NCI-H345 treated with DMSO at 0.1 percent for 48 hours (cell line): ENCODE measurements at regions not wholly inside any gene's neighbourhood (a gene's known extent, or its start where the extent isn't known, plus 50 kb on each side); places are given as distances from the start of the nearest gene placed in this dataset.
"Not testable (repeated sequence)": the region's sequence is repeated elsewhere in the genome, so short reads cannot be mapped to it uniquely, and the experiment has no call there.

ENCODE experiments used
- DNase-seq: peaks from one replicate; lab custom pipeline; 2025; ENCODE audit not compliant: unreplicated experiment; lab: John Stamatoyannopoulos, UW

DNA sequence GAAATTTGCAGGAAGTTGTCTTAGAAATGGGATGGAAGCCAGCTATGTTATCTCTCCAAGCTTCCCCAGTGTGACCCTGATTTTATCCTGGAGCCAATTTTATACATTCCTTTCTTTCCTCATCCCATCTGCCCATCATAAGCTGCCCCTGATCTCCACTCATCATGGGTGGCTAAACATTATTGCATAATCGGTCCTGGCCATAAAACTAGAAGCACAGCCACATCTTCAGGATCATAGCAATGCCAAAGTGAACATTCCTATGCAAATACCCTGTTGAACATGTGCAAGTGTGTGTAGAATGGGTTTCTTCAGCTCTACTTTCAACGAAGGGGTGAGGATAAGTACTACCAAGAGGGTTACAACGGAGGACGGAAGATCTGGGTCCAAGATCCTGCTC lies 50.6 kb upstream of the COG2 start:
- no peak for DNase-seq

GRCh38 chr1:230589951-230590350 lies 52.3 kb upstream of the COG2 start:
- DNase-seq, result no peak

- no peak for DNase-seq
Measured at GRCh38 chr1:230588323-230588746, 53.9 kb upstream of the COG2 start.

- DNase-seq, result no peak
Measured at GRCh38 chr1:230587061-230587460, 55.2 kb upstream of the COG2 start.

DNA sequence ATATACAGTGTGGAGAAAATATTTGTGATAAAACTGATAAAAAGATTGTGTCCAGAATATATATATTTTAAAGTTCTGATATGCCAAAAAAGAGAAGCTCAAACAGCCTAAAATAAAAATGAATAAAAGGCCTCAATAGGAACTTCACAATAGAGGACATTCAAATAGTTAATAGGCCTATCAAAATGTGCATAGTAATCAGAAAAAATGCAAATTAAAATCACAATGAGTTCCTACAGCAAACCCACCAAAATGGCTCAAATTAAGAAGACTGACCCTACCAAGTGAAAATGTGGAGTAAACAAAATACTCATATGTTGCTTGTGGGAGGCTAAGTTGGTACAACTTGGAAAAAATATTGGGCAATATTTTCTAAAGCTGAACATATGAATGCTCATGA lies 57.6 kb upstream of the COG2 start:
- DNase-seq, result no peak

GRCh38 chr1:230581446-230582079 lies 60.7 kb upstream of the COG2 start:
- DNase-seq, result no peak

DNA sequence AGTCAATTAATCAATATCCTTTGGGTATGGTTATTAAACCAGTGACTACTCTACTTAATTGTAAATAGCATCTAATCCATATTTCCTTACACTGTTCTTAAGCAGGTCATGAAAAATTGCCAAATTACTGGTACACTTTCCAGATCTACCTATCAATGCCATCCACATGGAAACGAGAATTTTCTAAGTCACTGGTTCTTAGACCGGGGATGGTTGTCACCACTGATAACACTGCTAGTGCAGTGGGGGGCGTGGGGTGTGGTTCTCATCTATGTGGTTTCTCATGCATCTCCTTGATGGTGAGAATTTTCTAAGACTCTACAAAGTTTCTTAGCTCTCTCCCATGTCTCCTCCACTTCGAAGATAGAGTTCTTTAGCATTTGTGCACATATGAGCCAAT lies 63.7 kb upstream of the COG2 start:
- no peak for DNase-seq

- DNase-seq, result no peak
Measured at GRCh38 chr1:230577537-230577936, 64.7 kb upstream of the COG2 start.

DNA sequence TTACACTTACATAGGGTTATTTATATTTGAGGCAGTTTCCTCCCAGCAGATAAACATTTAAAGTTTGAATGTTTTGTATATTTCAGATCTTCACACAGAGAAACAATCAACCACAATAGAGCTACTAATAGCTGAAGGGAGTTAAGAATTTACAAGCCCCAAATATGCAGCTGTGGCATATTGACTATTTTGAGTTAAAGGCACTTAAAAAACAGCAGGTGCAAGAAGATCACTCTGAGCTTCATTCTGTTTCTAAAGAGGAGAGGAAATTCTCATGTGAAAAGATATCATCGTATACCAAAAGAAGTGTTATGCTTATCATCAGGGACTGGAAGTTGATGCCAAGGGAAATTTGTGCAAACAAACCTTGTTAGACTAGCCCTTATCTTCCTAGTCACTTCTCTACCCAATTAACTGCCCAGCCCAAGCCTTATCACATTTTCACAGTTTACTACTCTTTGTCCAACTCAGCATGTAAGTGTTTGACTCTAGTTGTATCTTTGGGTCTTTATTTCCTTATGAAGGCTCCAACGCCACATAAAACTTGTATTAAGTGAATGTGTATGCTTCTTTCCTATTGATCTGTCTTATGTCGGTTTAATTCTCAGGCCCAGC lies 66.3 kb upstream of the COG2 start:
- DNase-seq, result no peak

DNA sequence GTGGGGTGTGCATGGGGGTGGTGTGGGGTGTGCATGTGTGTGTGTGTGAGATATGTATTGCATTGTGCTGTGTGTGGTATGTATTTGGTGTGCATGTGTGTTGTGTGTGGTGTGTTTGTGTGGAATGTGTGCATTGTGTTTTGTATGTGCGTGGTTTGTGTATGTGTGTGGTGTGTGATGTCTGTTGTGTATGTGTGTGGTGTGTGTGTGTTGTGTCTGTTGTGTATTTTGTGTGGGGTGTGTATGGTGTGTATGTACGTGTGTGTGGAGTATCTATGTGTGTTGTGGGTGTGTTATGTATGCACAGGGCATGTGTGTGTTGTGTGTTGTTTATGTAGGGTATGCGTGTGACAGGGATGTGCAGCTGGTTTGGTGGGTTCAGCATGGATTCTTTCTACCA lies 67.8 kb upstream of the COG2 start:
- DNase-seq, result no peak

DNA sequence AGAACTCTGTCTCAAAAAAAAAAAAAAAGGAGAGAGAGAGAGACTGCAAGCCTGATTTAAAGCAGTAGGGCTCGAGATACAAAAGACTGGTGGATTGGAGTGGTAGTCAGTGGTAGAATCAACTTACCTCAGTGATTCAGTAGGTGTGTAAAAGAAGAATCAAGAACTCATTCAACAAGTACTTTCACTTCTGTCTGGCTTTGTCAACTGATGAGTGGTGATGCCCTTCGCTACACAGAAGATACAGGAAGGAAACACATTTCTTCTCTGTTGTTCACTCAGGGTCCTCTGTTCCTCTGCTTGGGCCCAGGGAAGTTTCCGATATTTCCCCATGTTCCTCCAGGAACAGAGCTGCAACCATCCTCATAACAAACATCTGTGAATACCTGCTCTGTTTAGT lies 68.6 kb upstream of the COG2 start:
- no peak for DNase-seq

DNA sequence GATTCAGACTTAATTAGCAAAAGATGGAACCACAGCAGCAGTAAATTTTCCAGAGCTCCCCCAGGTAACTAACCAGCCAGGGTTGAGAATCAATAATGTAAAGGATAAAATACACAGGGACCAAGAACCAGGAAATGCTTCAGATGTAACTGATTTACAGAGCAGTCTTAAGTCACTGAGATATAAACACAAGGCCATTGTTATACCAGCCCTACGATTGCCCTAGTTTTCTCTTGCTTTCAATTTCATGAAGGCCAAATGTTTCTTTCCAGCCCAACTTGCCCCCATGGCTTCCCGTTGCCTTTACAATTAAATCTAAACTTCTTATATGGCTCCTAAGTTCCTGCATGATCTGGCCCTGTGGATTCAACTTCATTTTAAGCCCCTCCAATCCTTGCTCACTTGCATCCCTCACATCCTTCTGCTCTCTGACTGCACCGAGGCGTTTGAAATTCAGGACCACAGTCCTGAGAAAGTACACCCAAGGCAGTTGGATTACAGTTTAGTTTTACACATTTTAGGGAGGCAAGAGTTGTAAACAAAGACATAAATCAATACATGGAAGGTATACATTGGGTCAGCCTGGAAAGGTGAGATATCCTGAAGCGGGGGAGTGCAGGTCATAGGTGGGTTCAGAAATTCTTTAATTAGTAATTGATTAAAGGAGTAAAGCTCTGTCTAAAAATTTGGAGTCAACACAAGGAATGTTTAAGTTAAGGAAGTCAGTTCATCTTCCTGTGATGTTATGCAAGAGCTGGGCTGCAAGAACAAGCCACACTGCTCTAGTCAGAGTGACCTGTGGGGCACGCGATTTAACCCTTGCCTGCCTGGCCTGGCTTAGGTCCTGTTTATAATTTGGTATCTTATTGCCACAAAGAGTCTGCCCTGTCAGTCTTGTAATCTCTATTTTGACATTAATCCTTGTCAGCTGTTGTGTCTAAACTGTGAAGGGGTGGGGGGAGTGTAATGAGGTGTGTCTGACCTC lies 69.9 kb upstream of the COG2 start:
- DNase-seq, result no peak

GRCh38 chr1:230570724-230571360 lies 71.4 kb upstream of the COG2 start:
- DNase-seq, result no peak

GRCh38 chr1:230569201-230569600 lies 73.1 kb upstream of the COG2 start:
- no peak for DNase-seq

DNA sequence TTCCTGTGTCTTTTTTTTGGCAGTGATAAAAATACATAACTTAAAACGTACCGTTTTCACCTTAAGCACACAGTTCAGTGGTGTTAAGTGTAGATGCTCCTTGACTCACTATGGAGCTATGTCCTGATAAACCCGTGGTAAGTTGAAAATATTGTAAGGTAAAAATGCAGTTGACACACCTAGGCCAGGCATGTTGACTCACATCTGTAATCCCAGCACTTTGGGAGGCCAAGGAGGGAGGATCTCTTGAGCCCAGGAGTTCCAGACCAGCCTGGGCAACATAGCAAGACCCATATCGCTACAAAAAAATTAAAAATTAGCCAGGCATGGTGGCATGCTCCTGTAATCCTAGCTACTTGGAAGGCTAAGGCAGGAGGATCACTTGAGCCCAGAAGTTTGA lies 73.6 kb upstream of the COG2 start:
- DNase-seq, result no peak

GRCh38 chr1:230568008-230568407 lies 74.3 kb upstream of the COG2 start:
- DNase-seq, result no peak

GRCh38 chr1:230567221-230567575 lies 75.1 kb upstream of the COG2 start:
- no peak for DNase-seq

GRCh38 chr1:230566532-230567220 lies 75.6 kb upstream of the COG2 start:
- not testable (repeated sequence) for DNase-seq

- no peak for DNase-seq
Measured at GRCh38 chr1:230565141-230565540, 77.1 kb upstream of the COG2 start.

GRCh38 chr1:230563591-230563990 lies 78.7 kb upstream of the COG2 start:
- DNase-seq, result no peak

GRCh38 chr1:230561570-230561969 lies 80.7 kb upstream of the COG2 start:
- DNase-seq, result no peak
